ENCODE measurements at regions not wholly inside any gene's neighbourhood (a gene's known extent, or its start where the extent isn't known, plus 50 kb on each side); places are given as distances from the start of the nearest gene placed in this dataset.

GRCh38 chr6:167677422-167677789 is 149.3 kb upstream of the AFDN start:
- TF ChIP-seq POLR2A (IDR thresholded peaks at IDR 0.05) = no peak
- TF ChIP-seq CTCF (IDR thresholded peaks at IDR 0.05) = no peak
- no peak for TF ChIP-seq POLR2AphosphoS5 (IDR thresholded peaks at IDR 0.05)
